ENCODE measurements at regions not wholly inside any gene's neighbourhood (a gene's known extent, or its start where the extent isn't known, plus 50 kb on each side); places are given as distances from the start of the nearest gene placed in this dataset.

DNA sequence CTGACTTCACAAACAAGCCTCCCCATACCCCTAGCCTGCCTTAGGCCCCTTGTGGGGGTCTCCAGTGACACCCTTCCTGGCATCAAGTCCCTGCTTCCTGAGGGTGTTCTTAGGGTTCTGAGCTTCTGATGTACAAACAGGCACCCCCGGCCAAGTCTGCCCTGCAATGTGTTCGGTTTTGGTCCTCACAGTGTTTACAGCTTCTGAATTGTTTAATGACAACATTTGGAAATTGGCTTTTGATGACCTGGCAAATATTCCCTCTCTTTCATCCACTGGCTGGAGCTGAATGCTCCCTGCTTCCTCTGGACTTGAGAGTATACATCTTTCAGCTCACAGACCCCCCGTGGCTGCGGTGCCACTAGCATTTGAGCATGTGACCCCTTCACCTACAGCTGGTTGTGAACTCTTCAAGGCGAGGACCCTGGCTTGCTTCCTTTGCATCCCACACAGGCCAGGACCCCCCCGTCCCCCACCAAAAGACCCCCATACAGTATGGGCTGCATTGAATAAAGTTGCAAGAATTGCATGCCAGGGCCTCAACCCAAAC is 180.8 kb downstream of the KATNIP start:
- TF ChIP-seq CTCF (IDR thresholded peaks at IDR 0.05 in 2 of 3, conservative IDR thresholded peaks at IDR 0.05 in 1 of 3; ENCODE audit: borderline replicate concordance in 1 of 3, insufficient read depth in 1 of 3, low read depth in 2 of 3, low read length in 2 of 3) (no peak), EZH2 (IDR thresholded peaks at IDR 0.05) (no peak), TCF7L2 (IDR thresholded peaks at IDR 0.05; ENCODE audit: borderline replicate concordance, extremely low read depth, insufficient read depth, insufficient read length) (no peak), ZNF274 (IDR thresholded peaks at IDR 0.05; ENCODE audit: low read depth, low read length) (no peak), POLR2A (IDR thresholded peaks at IDR 0.05; ENCODE audit: borderline replicate concordance, extremely low read depth, insufficient read depth, insufficient read length) (no peak), REST (IDR thresholded peaks at IDR 0.05; ENCODE audit: low read depth) (no peak), EGR1 (IDR thresholded peaks at IDR 0.05; ENCODE audit: low read depth) (no peak), POLR2AphosphoS5 (IDR thresholded peaks at IDR 0.05; ENCODE audit: low read depth, low read length) (no peak), SIN3A (IDR thresholded peaks at IDR 0.05; ENCODE audit: low read depth) (no peak), ZFX (IDR thresholded peaks at IDR 0.05) (no peak), JUND (IDR thresholded peaks at IDR 0.05) (no peak), CEBPB (IDR thresholded peaks at IDR 0.05; ENCODE audit: low read depth) (no peak), SRF (IDR thresholded peaks at IDR 0.05; ENCODE audit: low read depth) (no peak), MAX (IDR thresholded peaks at IDR 0.05) (no peak)
